ENCODE measurements at regions not wholly inside any gene's neighbourhood (a gene's known extent, or its start where the extent isn't known, plus 50 kb on each side); places are given as distances from the start of the nearest gene placed in this dataset.
A peak's percentile ranks its signal among the peaks of the same experiment; 100 is the strongest.
"Not testable (repeated sequence)": the region's sequence is repeated elsewhere in the genome, so short reads cannot be mapped to it uniquely, and the experiment has no call there.

DNA sequence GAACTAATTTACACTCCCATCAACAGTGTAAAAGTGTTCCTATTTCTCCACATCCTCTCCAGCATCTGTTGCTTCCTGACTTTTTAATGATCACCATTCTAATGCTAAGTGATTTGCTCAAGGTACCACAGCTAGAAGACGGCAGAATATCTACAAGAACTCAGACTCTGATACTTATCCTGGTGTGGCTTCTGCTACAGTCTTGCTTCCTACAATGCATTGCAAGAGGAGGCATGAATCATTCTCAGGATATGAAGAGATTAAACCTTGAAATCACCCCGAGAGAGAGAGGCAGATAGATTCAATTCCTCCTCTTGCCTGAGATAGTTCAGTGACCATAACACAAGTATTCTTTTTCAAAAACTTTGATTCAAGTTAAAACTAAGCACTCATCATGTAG is 306.4 kb downstream of the TBC1D4 start:
- DNase-seq: peak; percentile 33

GRCh38 chr13:75175097-75175496 is 306.9 kb downstream of the TBC1D4 start:
- DNase-seq: not testable (repeated sequence)

DNA sequence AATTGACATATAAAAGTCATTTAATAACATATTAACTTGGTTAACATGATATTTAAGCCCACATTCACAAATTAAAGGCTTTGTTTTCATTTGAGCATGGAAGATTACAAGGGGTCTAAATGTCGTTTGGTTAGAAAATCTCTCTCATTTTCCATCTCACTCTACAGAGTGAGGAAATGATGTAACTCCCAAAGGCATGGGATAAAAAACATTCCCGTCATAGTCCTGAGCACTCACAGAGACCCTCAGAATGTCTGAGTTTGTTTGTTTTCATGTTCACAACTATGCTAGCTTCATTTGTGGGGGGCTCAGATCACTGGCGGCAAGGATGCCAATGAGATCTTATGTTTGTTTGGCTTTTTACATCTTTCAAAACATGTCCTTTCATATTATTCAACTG is 307.5 kb downstream of the TBC1D4 start:
- DNase-seq: no peak

DNA sequence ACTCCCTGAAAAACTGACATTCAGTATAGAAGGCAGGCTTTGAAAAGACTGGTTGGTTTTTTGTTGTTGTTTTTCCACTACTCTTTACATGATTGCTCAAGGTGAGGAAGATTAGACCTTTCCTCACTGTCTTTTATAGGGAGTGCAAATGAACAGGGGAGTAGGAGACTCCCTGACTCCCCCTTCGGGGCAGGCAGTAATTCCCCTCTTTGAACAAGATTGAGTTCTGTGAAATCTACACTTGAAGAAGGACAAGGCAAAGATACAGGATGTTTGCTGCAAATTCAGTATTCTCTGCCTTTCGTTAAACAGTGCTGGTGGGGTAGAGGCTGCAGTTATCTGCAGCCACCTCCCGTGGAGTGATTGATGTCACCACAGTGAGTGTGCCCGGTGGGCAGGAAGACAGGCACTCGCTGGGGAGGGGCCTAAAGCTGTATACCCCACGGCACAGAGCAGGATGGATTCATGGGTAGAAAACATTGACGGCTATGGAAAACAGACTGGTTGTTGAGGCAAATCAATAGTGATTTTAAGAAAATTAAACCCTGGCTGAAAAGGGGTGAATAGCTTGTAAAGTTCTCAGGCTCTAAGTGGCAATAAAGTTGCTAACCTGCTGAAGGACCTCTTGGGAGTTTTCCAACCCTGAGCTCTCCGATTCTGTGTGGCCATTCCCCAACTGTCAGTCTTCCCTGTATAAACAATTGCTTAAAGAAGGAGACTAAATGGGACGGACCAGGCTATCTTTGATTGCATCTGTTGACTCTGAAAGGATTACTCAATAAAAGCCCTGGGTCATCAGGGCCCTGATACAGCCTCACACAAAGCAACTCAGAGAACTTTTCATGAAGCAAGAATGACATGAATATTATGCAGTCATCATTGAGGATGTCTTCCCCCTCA is 308.3 kb downstream of the TBC1D4 start:
- no peak for DNase-seq

- no peak for DNase-seq
These were observed 311.7 kb downstream of the TBC1D4 start for GRCh38 chr13:75170311-75170710.

DNA sequence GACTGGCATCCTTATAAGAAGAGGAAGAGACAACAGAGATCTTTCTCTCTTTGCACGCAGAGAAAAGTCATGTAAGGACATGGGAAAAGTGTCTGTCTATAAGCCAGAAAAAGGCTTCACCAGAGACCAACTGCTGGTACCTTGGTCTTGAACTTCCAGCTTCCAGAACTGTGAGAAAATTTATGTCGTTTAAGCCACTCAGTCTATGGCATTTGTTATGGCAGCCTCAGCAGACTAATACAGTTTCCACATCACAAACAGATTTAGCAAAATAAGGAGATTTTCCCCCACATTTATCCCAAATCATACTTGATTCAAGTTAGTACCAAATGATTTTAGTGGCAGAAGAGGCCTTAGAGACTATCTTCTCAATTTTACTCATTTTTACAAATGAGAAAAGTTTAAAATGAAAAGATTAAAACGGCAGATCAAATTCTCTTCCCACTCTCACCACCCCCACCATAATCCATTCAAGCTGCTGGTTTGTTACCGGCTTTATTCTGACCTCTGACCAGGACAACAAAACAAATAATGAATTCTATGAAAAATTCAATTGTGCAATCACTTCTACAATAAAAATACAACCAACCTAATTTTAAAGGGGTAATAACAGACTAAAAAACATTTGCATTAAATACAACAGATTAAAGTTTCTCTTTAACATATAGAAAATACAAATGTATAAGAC is 316.3 kb downstream of the TBC1D4 start:
- no peak for DNase-seq

- no peak for DNase-seq
These were observed 320.2 kb downstream of the TBC1D4 start for GRCh38 chr13:75161804-75162203.

- no peak for DNase-seq
These were observed 321.0 kb downstream of the TBC1D4 start for GRCh38 chr13:75160984-75161383.

DNA sequence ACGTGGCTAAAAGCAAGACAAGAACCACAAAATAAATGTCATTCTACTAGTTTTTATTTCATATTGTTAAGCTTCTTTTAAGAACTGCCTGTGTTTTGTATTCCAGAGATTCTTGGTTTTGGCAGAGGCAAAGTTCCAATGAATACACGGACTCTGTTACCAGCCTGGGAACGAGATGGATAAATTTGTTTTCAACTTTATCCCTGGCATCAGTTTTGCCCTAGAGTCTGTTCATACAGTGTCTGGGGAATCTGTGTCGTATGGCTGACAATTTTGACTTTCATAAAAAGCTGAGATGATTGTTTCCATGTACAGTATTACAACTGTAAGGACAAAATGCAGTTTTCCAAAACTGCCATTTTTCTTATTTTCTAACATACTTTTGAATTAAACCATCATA is 327.6 kb downstream of the TBC1D4 start:
- DNase-seq: no peak

DNA sequence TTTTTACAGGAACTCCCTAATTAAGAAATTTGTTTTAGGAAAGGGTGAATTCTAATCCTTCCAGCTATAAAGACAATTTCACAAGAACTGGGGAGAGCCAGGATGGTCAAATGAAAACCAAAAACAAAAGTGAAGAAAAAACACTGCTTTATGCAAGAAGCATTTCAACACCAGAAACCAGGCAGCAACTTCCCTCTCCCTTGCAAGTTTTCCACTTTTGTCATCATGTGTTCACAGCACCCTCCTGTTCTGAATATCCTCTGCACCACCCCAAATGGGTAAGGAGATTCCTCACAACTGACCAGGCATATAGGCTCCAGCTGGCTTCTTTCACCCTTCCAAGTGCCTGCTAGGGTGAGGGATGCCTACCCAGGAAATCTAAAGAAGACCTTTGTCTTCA is 328.1 kb downstream of the TBC1D4 start:
- DNase-seq: no peak

- no peak for DNase-seq
These were observed 328.6 kb downstream of the TBC1D4 start for GRCh38 chr13:75153386-75153785.

- peak; percentile 10 for DNase-seq
These were observed 330.8 kb downstream of the TBC1D4 start for GRCh38 chr13:75151081-75151643.

DNA sequence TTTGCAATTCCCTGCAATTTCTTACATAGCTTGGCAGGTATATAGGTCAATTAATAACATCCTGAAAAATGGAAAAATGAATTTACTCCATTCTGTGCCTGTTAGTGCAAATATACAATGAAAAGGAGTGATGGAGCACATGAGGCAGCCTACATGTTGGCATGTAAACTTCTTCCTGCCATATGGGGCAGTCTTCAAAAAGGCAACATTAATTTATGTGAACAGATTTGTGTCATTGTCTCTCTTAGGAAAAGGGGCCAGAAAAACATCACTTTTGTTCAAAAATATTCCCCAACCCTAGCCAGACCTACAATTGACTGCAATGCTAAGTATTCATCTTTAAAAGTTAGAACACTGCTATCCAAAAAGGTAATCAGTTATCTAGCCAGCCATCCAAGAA is 332.2 kb downstream of the TBC1D4 start:
- no peak for DNase-seq

- DNase-seq: no peak
These were observed 334.0 kb downstream of the TBC1D4 start for GRCh38 chr13:75147946-75148345.

- no peak for DNase-seq
These were observed 335.5 kb downstream of the TBC1D4 start for GRCh38 chr13:75146436-75146835.

GRCh38 chr13:75145927-75146326 is 336.0 kb downstream of the TBC1D4 start:
- DNase-seq: no peak

- DNase-seq: no peak
These were observed 342.7 kb downstream of the TBC1D4 start for GRCh38 chr13:75139291-75139690.

DNA sequence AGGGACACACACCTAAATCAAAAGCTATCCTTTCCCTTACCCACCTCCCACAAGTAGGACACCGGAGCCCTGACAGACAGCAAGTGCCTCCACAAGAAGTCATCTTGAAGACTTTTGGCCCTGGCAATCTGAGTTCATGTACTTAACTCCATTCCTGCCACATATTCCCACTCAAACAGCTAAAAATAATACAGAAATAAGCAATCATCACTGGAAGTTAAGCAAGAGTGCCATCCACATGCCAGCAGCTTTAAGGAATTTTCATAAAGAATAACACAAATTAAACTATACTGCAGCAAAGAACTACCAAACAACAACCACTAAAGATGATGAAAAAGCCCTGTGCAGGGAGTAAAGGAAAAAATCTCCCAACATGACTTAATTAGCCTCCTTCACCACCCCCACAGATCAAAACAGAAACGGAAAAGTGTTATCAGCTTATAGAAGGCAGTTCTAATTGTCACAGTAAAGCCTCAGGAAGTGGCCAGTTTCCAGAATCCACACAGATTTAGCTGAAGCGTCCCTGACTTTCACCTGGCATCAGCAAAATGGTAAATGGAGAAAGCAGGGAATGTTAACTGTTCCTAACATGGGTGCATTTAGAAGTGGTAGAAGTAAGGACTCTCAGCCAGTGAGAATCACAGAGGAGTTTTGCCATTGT is 343.9 kb downstream of the TBC1D4 start:
- no peak for DNase-seq

- DNase-seq: no peak
These were observed 345.8 kb downstream of the TBC1D4 start for GRCh38 chr13:75136151-75136550.

- peak; percentile 58 for DNase-seq
These were observed 346.6 kb downstream of the TBC1D4 start for GRCh38 chr13:75135325-75135825.

DNA sequence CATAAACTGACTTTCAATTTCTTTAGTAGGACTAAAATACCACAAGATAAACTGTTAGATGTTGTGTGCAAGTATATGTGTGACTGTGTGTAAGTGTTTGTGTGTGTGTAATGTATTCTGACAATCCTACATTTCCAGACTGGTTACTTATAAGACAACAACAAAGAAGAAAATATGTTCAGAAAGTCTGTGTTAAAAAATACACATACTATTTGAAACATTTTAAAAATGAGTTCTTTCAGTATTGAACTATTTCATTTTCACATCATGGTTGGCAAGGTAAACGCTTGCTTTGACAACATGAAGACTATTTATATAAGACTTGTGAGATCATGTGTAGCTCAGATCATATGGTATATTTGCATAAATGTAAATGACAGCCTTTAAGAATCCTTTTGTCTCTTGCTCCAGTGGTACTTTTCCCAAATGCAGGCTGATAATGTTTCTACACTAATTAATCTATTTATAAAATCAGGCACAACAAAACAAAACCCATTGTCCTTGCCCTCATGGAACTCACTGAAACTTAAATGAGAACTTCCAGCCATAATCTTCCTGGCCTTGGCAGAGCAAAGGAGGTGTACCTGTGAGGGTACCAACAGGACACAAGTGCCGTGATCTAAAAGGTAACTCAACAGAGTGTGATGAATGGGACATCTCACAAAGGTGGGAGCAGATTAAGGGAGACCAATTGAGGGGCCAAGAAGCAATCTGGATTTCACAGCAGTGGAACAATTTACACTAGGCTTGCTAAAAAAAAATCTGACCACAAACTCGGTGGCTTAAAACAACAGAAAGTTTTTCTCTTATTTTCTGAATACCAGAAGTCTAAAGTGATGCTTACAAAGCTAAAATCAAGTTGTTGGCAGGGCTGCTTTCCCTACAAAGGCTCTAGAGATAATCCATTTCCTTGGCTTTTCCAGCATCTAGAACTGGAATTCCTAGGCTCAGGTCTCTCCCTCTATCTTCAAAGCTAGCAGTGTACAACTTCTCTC is 349.0 kb downstream of the TBC1D4 start:
- DNase-seq: no peak

DNA sequence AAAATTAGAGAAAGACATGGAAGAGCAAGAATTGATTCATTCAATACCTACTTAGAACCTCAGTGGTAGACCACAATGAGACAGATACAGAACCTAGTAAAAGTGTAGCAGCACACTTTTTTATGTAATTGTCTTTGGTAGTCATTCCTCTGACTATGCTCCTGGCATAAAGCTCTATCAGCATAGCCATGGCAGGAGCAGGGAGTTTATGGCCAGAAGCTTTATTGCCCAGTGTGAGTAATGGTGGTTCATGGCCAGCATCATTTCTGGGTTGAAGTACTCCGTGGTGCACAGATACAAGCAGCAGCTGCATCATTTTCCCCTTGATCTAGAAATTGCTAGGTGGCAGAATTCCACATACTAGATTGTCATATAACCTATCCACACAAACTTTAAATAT is 352.6 kb downstream of the TBC1D4 start:
- DNase-seq: no peak
